ENCODE measurements at regions not wholly inside any gene's neighbourhood (a gene's known extent, or its start where the extent isn't known, plus 50 kb on each side); places are given as distances from the start of the nearest gene placed in this dataset.
"Not testable (repeated sequence)": the region's sequence is repeated elsewhere in the genome, so short reads cannot be mapped to it uniquely, and the experiment has no call there.

DNA sequence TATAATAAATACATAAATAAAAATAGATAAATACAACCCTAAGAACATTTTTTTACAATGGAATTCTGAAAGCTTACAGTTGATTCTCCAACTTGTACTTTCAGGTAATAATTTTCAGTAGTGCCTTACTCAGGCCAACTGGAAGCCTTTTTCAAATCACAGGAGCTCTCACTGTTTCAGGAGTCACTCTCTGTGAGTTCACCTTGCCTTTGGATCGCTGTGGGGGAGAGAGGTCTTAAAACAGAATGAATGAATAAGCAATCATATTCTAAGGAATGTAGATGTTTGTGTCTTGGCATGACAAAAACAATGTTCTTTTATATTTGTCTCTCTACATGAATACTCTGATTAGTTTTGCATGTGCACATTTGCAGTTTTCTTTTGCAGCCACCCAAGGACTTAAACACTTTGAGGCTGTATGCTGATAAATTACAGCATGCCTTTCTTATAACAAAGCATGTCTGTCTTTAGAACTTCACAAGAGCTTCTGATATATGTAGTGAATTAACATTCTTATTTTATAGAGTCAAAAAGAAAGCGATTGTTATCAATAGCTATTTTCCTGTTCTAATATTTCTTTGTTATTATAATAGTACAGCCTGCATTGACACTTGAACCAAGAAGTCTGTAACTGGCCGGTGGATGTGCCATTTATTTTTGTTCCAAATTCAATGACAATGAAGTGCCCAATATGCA lies 1111.5 kb upstream of the ATXN8OS start:
- ChIA-PET CTCF (no interaction called here), POLR2A (no interaction called here)

DNA sequence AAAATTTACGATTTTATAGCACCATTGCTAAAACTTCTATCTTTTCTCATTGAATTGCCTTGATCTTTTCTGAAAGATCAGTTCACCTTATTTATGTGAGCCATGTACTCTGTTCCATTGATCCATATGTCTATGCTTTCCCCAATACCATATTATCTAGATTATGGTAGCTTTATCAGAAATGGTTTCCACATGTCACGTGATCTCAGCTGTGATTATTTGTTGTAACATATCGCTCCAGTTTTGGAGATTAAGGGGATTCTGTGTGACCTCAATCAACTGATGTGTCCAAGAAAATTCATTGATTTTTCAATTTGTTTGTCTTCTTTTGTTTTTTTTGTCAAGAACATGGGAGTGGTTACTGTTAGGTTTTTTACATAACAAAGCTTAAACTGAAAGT lies 1114.5 kb upstream of the ATXN8OS start:
- ChIA-PET POLR2A (no interaction called here), CTCF (no interaction called here)

DNA sequence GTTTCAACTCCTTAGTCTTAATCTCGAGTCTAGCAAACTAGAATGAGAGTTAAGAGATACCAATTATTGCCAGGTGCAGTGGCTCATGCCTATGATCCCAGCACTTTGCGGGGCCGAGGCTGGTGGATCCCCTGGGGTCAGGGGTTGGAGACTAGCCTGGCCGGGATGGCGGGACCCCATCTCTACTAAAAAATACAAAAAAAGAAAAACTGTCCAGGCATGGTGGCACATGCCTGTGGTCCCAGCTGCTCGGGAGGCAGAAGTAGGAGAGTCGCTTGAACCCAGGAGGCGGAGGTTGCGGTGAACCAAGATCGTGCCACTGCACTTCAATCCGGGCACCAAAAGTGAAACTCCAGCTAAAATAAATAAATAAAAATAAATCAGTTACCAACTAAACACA lies 1119.5 kb upstream of the ATXN8OS start:
- POLR2A ChIA-PET: no interaction called here
- CTCF ChIA-PET: no interaction called here

DNA sequence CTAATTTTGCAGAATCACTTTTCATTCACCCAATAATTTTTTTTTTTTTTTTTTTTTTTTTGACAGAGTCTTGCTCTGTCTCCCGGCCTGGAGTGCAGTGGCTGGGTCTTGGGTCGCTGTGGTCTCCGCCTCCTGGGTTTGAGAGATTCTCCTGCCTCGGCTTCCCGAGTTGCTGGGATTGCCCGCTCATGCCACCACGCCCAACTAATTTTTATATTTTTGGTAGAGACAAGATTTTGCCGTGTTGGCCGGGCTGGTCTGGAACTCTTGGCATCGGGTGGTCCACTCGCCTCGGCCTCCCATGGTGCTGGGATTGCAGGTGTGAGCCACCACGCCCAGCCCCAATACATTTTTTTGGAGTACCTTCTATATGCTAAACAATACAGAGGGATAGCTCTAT lies 1120.0 kb upstream of the ATXN8OS start:
- CTCF ChIA-PET: no interaction called here
- POLR2A ChIA-PET: no interaction called here

DNA sequence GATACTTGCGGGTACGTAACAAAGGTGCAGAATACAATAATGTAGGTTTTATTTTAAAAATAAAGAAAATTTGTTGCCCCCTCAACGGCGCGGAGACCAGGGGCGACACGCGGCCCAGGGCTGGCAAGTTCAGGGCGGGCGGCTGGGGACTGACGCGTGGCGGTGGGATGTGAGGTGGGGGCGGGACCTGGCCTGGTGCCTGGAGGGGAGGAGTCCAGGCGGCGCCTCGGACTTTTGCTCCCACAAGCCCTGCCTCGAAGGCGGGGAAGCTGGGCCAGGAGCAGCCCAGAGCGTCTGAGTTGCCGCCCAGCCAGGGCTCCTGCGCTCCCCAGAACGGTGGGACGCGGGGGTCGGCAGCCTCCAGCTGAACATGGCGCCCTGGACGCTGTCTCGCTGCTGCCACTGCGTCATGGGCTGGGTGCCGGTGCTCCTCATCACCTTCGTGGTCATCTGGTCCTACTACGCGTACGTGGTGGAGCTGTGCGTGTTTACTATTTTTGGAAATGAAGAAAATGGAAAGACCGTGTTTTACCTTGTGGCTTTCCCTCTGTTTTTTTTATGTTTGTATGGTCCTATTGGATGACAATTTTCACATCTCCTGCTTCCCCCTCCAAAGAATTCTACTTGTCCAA lies 1122.8 kb upstream of the ATXN8OS start:
- POLR2A ChIA-PET: no interaction called here
- CTCF ChIA-PET: no interaction called here

DNA sequence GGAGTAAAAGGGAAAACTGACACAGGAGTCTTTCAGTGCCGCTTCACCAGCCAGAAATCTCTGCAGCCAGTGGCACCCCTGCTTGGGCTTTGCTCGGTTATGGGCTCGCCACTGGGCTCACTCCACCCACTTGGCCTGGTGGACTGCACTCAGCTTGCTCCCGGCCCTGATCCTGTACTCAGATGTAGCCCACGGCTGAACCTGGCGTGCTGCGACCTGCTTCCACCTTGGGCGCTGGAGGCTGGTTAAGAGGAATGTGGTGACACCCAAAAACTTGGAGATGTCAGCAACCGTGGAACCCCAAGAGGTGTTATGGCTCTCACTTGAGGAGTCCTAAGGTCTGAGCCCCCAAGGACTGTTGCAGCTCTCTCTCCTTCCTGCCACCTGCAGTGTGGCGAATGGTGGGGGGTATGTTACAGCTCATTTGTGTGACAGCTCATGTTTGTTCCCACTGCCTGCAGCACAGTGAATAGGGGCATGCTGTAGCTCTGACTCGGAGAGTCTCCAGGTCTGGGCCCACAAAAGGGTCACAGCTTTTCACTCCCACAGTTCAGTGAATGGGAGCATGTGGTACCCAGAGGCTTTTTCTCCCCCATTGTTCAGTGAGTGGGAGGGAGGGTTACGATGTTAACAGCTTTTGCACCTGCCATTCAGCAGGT lies 1124.5 kb upstream of the ATXN8OS start:
- CTCF ChIA-PET: no interaction called here
- POLR2A ChIA-PET: no interaction called here

DNA sequence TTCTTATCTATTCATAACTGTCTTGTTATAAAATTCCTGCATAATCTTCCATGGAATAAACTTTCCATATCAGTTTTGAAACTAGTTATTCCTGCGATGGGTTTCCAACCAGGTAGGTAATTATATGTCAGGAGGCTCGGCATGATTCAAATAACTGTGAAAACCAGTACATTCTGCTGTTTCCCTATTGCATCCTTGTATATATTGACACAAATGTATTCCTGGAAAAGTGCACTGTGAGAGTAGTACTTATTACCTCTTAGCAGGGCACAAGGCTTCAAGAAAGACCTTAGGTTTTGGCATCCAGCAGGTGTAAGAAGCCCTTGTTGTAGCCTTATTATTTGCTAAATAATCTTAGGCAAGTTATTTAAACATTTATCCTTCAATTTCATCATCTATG lies 1131.3 kb upstream of the ATXN8OS start:
- POLR2A ChIA-PET: no interaction called here
- CTCF ChIA-PET: no interaction called here

DNA sequence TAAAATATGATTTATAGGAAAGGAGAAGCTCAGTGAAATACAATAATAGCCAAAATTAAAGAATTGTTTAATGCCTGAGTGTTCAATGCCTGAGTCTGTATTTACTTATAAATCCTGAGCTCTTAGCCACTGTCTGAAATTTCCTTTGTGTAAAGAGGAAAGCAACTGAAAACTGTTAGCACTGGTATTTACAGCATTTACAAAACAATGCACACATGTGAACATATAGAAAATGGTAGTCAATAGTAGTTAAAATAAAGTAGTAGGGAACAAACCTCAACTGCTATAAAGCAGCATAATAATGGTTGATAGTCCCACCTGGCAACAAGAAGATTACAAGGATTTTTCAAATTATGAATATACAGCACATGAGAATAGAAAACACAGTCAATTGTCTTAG lies 1137.1 kb upstream of the ATXN8OS start:
- POLR2A ChIA-PET: no interaction called here
- CTCF ChIA-PET: no interaction called here

DNA sequence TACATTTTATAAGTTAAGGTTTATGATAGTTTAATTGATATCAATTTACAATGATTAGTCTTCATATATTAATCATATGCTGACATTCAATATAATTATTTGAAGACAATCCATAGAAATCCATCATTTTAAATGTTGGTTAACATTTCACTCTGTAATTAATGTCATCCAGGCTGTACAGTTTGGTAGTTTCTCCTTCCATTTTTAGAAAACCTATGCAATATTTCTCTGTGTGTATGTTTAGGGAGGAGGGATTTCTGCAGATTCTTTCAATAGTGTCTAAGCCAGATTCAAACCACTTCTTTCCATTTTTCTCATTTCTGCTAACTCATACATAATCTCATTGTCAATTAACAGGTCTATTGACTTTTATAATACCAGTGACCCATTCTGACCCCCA lies 1159.0 kb upstream of the ATXN8OS start:
- ChIA-PET POLR2A (no interaction called here), CTCF (no interaction called here)

DNA sequence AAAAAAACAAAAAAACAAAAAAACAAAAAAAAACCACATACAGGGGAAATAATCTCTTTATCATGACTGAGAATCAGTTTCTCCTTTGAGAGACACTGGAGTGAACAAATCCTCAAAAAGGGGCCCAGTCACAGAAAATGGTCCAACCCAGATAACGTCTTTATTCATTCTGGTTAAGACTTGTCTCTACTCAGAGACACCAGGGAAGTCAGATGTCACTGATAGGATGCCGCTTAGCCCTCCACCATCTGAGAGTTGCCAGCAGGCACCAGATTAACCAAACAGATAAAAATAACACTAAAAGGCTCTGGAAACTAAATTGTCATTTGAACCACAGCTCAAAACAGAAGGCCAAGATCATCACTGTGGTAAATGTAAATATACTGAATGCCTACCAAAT lies 1163.4 kb upstream of the ATXN8OS start:
- ChIA-PET POLR2A (no interaction called here), CTCF (no interaction called here)

DNA sequence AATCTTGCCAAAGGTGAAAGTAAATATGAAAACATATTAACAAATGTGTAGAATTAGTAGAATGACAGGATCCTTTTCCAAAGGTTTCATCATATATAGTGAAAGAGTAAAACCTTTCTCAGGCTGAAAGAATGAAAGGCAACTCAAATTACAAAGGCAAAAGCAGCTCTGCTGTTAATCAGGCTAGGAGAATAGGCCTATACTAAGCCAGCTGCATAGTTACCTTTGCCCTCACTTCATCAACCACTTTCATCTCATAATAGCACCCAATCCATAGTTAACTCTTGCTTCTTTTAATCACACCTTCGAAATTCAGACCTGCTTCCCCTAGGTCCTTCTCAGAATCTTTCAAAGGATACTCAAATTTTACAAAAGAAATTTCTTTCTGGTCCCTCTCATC lies 1167.6 kb upstream of the ATXN8OS start:
- POLR2A ChIA-PET: no interaction called here
- CTCF ChIA-PET: no interaction called here

DNA sequence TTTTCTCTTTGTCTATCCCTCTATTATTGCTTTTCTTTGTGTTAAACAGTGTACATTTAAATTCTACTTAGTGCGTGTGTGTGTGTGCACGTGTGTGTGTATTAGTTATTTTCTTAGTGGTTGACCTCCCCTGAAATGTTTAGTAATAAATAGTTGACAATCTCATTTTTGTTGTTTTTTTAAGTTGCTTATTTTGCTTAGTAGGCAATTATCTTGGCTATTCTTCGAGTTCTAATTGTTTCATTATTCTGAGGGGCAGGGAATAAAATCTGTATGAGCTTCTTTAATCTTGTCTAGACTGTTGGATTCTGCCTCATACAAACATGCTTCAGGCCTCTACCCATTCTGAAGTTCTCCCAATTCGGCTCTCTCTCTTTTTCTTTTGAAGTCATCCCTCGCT lies 1169.0 kb upstream of the ATXN8OS start:
- ChIA-PET CTCF (no interaction called here), POLR2A (no interaction called here)

DNA sequence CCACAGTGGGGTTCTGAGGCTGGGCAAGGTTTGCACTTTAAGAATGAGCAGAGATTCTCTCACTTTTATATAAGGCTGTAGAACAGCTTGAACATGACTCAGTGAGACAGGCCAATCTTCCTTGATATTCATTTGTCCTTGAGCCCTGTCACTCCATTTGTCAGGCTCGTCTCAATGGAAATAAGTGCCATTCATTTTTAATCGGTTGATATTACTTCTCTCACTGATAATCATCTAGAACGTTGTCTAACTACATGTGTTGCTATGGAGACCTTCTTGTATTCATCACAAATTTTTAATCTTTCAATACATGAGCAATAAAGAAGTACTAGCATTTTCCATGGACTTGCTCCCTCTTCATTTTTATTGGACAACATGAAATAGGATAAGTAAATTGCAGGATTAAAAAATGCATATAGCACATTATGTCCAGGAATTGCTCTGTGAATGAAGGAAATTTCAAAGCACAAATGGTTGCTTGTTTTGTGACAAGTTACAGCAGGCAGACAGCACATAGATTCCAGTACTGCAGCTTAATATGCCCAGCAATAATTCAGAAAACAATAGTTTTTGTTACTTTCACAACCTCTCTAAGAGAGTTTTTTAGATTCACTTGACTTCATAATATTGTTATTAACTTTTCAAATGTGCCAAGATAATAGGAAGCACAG lies 1178.4 kb upstream of the ATXN8OS start:
- CTCF ChIA-PET: no interaction called here
- POLR2A ChIA-PET: no interaction called here

DNA sequence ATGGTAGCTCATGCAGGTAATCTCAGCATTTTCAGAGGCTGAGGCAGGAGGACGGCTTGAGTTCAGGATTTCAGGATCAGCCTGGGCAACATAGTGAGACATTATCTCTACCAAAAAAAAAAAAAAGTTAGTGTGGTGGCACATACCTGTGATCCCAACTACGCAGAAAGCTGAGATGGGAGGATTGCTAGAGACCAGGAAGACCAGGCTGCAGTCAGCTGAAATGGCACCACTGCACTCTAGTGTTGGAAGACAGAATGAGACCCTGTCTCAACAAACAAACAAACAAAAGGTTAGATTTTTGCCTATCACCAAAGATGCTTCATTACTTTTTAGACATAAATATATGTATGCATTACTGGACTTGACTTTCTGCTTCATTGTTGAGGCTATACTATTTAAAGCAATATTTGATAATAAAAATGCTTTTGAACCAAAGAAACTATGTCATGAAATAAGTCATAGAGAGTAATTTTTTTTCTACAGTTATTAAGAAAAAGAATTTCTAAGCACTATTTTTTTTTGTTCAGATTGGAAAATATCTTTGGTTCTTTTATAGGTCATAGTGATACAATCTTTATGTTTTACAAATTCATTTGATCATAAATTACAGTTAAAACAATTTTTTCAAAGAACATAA lies 1180.1 kb upstream of the ATXN8OS start:
- POLR2A ChIA-PET: no interaction called here
- CTCF ChIA-PET: no interaction called here

DNA sequence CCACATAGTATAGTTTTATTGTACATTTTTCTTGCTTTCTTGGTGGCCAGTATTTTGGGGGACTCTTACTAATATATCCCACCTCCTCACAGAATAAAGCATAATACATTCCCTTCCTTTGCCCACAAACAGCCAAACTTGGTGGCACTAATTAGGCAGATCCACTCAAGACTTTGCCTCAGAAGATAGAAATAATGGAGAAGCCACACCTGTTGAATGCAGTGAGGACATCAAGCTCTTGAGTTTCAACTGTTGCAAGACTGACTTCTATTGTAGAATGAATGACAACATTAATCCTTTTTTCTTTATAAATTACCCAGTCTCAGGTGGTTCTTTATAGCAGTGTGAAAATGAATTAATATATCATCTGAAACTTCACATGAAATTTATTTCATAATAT lies 1183.6 kb upstream of the ATXN8OS start:
- ChIA-PET CTCF (no interaction called here), POLR2A (no interaction called here)

DNA sequence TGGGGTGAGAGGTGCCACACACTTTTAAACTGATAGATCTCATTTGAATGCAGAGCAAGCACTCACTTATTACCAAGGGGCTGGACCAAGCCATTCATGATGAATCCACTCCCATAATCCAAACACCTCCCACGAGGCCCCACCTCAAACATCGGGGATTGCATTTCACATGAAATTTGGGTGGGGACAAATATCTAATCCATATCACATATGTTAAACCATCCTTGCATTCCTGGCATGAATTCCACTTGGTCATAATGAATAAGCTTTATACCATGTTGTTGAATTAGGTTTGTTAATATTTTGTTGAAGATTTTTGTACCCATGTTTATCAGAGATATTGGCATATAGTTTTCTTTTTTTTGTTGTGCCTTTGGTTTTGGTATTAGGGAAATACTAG lies 1198.7 kb upstream of the ATXN8OS start:
- POLR2A ChIA-PET: no interaction called here
- CTCF ChIA-PET: no interaction called here

DNA sequence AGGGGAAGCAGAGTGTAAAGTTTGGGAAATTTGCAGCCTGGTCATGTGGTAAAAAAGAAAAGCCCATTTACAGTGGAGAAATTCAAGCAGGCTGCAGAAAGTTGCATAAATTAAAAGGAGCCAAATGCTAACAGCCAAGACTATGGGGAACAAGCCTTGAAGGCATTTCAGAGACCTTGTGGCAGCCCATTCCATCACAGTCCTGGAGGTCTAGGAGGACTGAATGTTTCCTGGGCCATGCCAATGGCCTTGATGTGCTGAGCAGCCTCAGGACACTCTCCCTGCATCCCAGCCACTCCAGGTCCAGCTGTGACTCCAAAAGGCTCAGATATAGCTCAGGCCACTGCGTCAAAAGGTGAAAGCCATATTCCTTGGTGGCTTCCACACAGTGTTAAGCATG lies 1202.4 kb upstream of the ATXN8OS start:
- ChIA-PET CTCF (no interaction called here), POLR2A (no interaction called here)

DNA sequence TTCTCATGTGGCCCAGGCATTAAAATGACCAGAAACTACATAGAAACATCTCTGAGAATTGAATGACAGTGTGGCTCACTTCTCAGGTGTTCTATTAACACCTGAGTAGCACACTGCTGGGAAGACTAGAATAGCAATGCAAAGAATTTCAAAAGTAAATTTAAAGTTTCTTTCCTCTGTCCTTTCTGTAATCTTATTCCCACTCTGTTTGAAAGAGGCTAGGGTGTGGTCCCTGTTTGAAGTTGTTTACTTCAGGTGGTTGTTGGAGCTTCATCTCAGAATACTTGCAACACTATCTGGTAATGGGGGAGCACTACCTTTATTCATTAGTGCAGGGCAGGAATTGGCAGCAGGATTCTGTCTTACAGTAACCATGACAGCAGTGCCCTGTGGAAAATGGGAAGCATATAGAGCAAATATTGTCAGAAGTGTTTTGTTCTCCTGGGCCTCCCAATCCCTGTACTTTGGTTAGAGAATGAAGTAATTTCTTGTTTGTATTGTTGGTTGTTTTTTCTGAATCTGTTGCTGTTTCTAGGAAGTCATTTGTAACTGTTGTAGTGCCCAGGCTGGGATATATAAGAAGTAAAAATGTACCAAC lies 1210.2 kb upstream of the ATXN8OS start:
- POLR2A ChIA-PET: no interaction called here
- CTCF ChIA-PET: no interaction called here

DNA sequence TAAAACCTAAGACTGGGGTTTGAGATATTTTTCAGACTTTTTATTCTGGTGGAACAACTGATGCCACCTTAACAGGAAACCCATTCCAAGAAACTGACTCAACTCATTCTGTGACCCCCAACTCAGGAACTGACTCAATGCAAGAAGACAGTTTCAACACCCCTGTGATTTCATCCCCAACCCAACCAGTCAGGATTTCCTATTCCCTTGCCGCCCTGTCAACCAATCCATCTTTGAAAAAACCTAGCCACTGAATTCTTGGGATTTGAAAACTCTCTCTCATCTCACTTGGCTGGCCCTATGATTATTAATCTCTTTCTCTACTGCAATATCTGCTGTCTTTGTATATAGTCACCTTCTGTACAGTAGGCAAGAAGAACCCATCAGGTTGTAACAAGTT lies 1211.9 kb upstream of the ATXN8OS start:
- ChIA-PET POLR2A (no interaction called here), CTCF (no interaction called here)

DNA sequence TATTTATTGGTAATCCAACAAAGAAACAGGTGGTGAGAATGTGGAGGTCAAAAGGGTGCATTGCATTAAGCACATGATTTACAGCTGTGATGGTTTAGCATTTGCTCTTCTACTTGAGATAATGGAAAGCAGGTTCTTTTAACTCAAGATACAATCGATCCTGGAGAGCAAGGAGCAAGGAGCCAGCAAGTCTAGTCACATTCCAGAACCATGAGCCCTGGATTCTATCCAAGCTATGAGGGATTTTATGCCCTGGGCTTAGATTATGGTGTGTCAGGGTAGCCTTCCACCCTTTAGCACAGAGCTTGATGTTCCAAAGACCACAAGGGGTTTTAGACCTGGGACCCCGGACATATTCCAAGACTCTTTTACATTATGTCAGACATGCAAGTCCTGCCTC lies 1213.9 kb upstream of the ATXN8OS start:
- POLR2A ChIA-PET, CTCF ChIA-PET: not testable (repeated sequence)

DNA sequence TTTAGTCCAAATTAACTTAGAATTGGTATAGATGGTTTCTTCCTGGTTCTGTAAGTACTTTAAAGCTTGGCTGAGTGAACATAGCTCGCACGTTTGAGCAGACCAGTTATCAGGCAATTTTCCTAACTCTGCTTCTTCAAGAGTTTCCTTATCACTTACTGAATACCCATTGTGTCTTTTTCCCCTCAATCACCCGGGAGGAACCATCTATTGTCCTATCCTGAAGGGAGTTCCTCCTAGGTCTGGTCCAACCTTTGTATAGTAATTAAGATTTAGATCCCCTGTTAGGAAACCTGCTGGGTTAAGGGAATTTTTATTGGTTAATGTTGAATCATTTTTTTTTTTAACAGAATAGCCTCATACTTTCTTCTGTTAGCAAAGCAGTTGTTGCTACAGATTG lies 1215.0 kb upstream of the ATXN8OS start:
- POLR2A ChIA-PET, CTCF ChIA-PET: not testable (repeated sequence)
